Suprapubic skin (tissue), 4 donors: ENCODE measurements at regions not wholly inside any gene's neighbourhood (a gene's known extent, or its start where the extent isn't known, plus 50 kb on each side); places are given as distances from the start of the nearest gene placed in this dataset.

Experiments
- DNase-seq, 2 donors: peaks; one replicate each; pipeline ENCODE4 v3.0.0-alpha.2; 2019; ENCODE audit warnings: low spot score in 2 of 2
- H3K27ac ChIP-seq: fragments of 200-600 bp; sonication (generic); one replicate; pipeline ENCODE4 v1.5.1; 2019
- H3K27me3 ChIP-seq: fragments of 200-600 bp; sonication (generic); one replicate; pipeline ENCODE4 v1.5.1; 2019
- H3K36me3 ChIP-seq: fragments of 200-600 bp; sonication (generic); one replicate; pipeline ENCODE4 v1.5.1; 2019
- H3K4me1 ChIP-seq: fragments of 200-600 bp; sonication (generic); one replicate; pipeline ENCODE4 v1.5.1; 2019
- H3K4me3 ChIP-seq: fragments of 200-600 bp; sonication (generic); one replicate; pipeline ENCODE4 v1.5.1; 2019; ENCODE audit warnings: mild to moderate bottlenecking
- H3K9me3 ChIP-seq: fragments of 200-600 bp; sonication (generic); one replicate; pipeline ENCODE4 v1.5.1; 2019
- CTCF ChIP-seq, 2 donors: fragments of 200-600 bp in 1 of 2; fragments of 450-650 bp in 1 of 2; sonication (generic) in 1 of 2; IDR thresholded peaks; one replicate each; pipeline ENCODE4 v1.5.1; 2016 to 2019; ENCODE audit warnings: antibody characterized with exemption in 2 of 2, mild to moderate bottlenecking in 1 of 2, moderate library complexity in 1 of 2
- EP300 ChIP-seq: sonication (generic); formaldehyde crosslinking; IDR thresholded peaks from one replicate; pipeline ENCODE4 v1.6.1; 2017; ENCODE audit warnings: antibody characterized with exemption
- POLR2A ChIP-seq, 2 donors: fragments of 450-650 bp; IDR thresholded peaks; one replicate each; pipeline ENCODE4 v1.6.1; 2017; ENCODE audit warnings: antibody characterized with exemption in 2 of 2, mild to moderate bottlenecking in 2 of 2, moderate library complexity in 2 of 2
- POLR2AphosphoS5 ChIP-seq, 3 donors: sonication (generic); formaldehyde crosslinking; IDR thresholded peaks; one replicate each; pipeline ENCODE4 v1.6.1; 2017; ENCODE audit warnings: antibody characterized with exemption in 3 of 3
- WGBS: methylation state at CpG from one replicate; pipeline ENCODE4 v1.1.5; 2018; 5-methylcytosine and 5-hydroxymethylcytosine counted together

GRCh38 chr1:21341517-21342078 lies 51.3 kb upstream of the ECE1 start:
- H3K27me3 ChIP-seq, result no peaks in the 10 kb centered on the region
- no peaks in the 10 kb centered on the region for H3K36me3 ChIP-seq
- no peak for TF ChIP-seq POLR2A (IDR thresholded peaks at IDR 0.05)
- no peak for TF ChIP-seq POLR2AphosphoS5 (IDR thresholded peaks at IDR 0.05)
- TF ChIP-seq CTCF (IDR thresholded peaks at IDR 0.05), result no peak
- TF ChIP-seq EP300, result no peak
- H3K27ac ChIP-seq, result peak overlapping the region; percentile 61
- WGBS, result 84% methylated on average over 10 of the region's 10 CpGs
- peak overlapping the region; percentile 65 for H3K4me3 ChIP-seq
- DNase-seq, result no peak
- H3K4me1 ChIP-seq, result peaks cover 89% of the 10 kb centered on the region
- no peaks in the 10 kb centered on the region for H3K9me3 ChIP-seq

- 74% methylated on average over 8 of the region's 8 CpGs for WGBS
- H3K36me3 ChIP-seq, result no peaks in the 10 kb centered on the region
- TF ChIP-seq POLR2AphosphoS5 (IDR thresholded peaks at IDR 0.05) (no peak), POLR2A (IDR thresholded peaks at IDR 0.05) (no peak)
- H3K27ac ChIP-seq, result peak overlapping the region; percentile 61
- H3K4me1 ChIP-seq, result peaks cover 89% of the 10 kb centered on the region
- no peak overlapping the region for H3K4me3 ChIP-seq
- H3K27me3 ChIP-seq, result no peaks in the 10 kb centered on the region
- no peak for DNase-seq
- no peaks in the 10 kb centered on the region for H3K9me3 ChIP-seq
Measured at GRCh38 chr1:21341022-21341421, 50.8 kb upstream of the ECE1 start.

DNA sequence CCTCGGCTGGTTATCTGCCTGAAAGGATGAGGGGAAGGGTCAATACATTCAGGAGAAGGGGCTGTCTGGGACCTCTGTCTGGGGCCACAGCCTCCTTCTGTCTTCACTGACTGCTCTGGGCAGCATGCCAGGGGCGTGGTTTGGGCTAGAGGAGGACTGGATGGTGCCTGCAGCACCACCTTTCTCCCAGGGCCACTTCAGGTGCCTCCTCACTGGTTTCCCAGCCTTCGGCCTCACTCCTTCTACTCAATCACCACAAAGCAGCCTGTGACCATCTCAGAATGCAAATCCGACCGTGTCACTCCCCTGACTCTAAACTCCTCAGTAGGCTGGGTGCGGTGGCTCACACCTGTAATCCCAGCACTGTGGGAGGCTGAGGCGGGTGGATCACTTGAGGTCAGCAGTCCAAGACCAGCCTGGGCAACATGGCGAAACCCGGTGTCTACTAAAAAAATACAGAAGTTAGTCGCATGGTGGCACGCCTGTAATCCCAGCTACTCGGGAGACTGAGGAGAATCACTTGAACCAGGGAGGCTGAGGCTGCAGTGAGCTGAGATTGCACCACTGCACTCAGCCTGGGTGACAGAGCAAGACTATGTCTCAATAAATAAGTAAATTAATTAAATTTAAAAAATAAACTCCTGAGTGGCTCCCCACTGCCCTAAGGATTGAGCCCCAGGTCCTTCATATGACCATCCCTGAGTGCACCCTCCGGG lies 50.1 kb upstream of the ECE1 start:
- WGBS, result 80% methylated on average over 13 of the region's 13 CpGs
- Histone ChIP-seq H3K27ac (peak overlapping the region; percentile 61), H3K36me3 (no peaks in the 10 kb centered on the region), H3K4me1 (peaks cover 90% of the 10 kb centered on the region), H3K9me3 (no peaks in the 10 kb centered on the region), H3K4me3 (no peak overlapping the region), H3K27me3 (no peaks in the 10 kb centered on the region)
- DNase-seq, result peak in 1 of 2 donors; percentile 82
- TF ChIP-seq POLR2A (IDR thresholded peaks at IDR 0.05) (no peak), CTCF (IDR thresholded peaks at IDR 0.05) (no peak), POLR2AphosphoS5 (IDR thresholded peaks at IDR 0.05) (no peak), EP300 (no peak)
